GM12878 (cell line): ENCODE measurements at regions not wholly inside any gene's neighbourhood (a gene's known extent, or its start where the extent isn't known, plus 50 kb on each side); places are given as distances from the start of the nearest gene placed in this dataset.

ENCODE experiments used
- ATAC-seq: fragments of 200-7000 bp; cut with Tn5 transposase; 3 replicates; pipeline ENCODE4 v1.9.1; 2020; ENCODE audit warnings: mild to moderate bottlenecking, moderate library complexity
- BruUV-seq: library from RNA; stranded (reverse); fragments of 400-500 nt; replicated peaks from 2 replicates; lab custom pipeline; 2021; lab: Mats Ljungman, UMichigan
- CTCF ChIA-PET: fragments of 300-600 bp; sonication (Branson Sonifier 250); formaldehyde crosslinking; extraction: SDS; loops from one replicate; lab custom pipeline; 2021; ENCODE audit warnings: inconsistent platforms; lab: Yijun Ruan, JAX
- POLR2A ChIA-PET: fragments of 350-600 bp; formaldehyde crosslinking; extraction: SDS; loops from one replicate; lab custom pipeline; 2021; ENCODE audit warnings: inconsistent platforms; lab: Charles Lee
- RAD21 ChIA-PET: fragments of 300-600 bp; sonication (Branson Sonifier 250); formaldehyde crosslinking; loops from one replicate; lab custom pipeline; 2023; ENCODE audit warnings: antibody characterized with exemption; ENCODE audit not compliant: unreplicated experiment; lab: Charles Lee
- SMC1A ChIA-PET: fragments of 300-600 bp; sonication (Branson Sonifier 250); formaldehyde crosslinking; loops from one replicate; lab custom pipeline; 2023; ENCODE audit not compliant: unreplicated experiment, uncharacterized antibody; lab: Charles Lee
- DNase-seq: peaks from one replicate; pipeline ENCODE4 v3.0.0-alpha.2; 2011; ENCODE audit warnings: low read depth, low spot score
- FAIRE-seq: peaks from 3 replicates; lab custom pipeline; 2011; peaks lifted over from hg19 to GRCh38; lab: Jason Lieb, UNC
- H2AFZ ChIP-seq: 2 replicates; pipeline ENCODE4 v1.6.0; 2011; ENCODE audit warnings: low read depth, low read length, control low read depth; ENCODE audit not compliant: control insufficient read depth
- H3K27ac ChIP-seq: 2 replicates; pipeline ENCODE4 v1.5.1; 2011; ENCODE audit warnings: control low read depth; ENCODE audit not compliant: control insufficient read depth, insufficient read depth
- H3K27me3 ChIP-seq, 2 experiments: replicated peaks in 1 of 2; 2 replicates each; pipeline versions ENCODE4 v1.6.0 to v1.6.1; 2011; ENCODE audit warnings: low read length in 1 of 2; ENCODE audit not compliant: control insufficient read depth in 2 of 2, insufficient read depth in 2 of 2
- H3K36me3 ChIP-seq, 2 experiments: 2 replicates each; pipeline ENCODE4 v1.5.1; 2011; ENCODE audit warnings: low read length in 1 of 2; ENCODE audit not compliant: control insufficient read depth in 2 of 2, insufficient read depth in 2 of 2
- H3K4me1 ChIP-seq: 2 replicates; pipeline ENCODE4 v1.6.1; 2011; ENCODE audit warnings: mild to moderate bottlenecking, low read length, moderate library complexity, mixed read lengths; ENCODE audit not compliant: control insufficient read depth, insufficient read depth
- H3K4me2 ChIP-seq: 2 replicates; pipeline ENCODE4 v1.6.0; 2011; ENCODE audit warnings: control low read depth; ENCODE audit not compliant: control insufficient read depth, insufficient read depth
- H3K4me3 ChIP-seq: fragments of 200-600 bp; sonication (generic); 2 replicates; pipeline ENCODE4 v1.5.1; 2016
- H3K79me2 ChIP-seq: 2 replicates; pipeline ENCODE4 v1.6.0; 2011; ENCODE audit warnings: low read length; ENCODE audit not compliant: control insufficient read depth, insufficient read depth
- H3K9ac ChIP-seq: 2 replicates; pipeline ENCODE4 v1.8.0; 2011; ENCODE audit warnings: low read length, control low read depth, mixed read lengths; ENCODE audit not compliant: control insufficient read depth, insufficient read depth
- H3K9me3 ChIP-seq: replicated peaks from 3 replicates; pipeline ENCODE4 v1.5.1; 2011; ENCODE audit warnings: mild to moderate bottlenecking, low read length; ENCODE audit not compliant: control insufficient read depth, insufficient read depth
- H4K20me1 ChIP-seq: 2 replicates; pipeline ENCODE4 v1.6.0; 2011; ENCODE audit not compliant: control insufficient read depth, insufficient read depth
- CBFB ChIP-seq: IDR thresholded peaks from 2 replicates; pipeline ENCODE4 v1.6.1; 2016; ENCODE audit warnings: antibody characterized with exemption, low read depth
- CEBPZ ChIP-seq: fragments of 150-350 bp; IDR thresholded peaks from 2 replicates; pipeline ENCODE4 v1.6.1; 2016; ENCODE audit warnings: low read depth, low read length
- CHD1 ChIP-seq: IDR thresholded peaks from 2 replicates; pipeline ENCODE4 v1.6.1; 2012; ENCODE audit warnings: low read depth, low read length, improper control_type of control experiment
- CREB1 ChIP-seq: IDR thresholded peaks from 2 replicates; pipeline ENCODE4 v1.6.1; 2012; ENCODE audit warnings: low read depth, mild to moderate bottlenecking, inconsistent platforms
- FOXM1 ChIP-seq: IDR thresholded peaks from 2 replicates; pipeline ENCODE4 v1.6.1; 2012; ENCODE audit warnings: low read depth, mild to moderate bottlenecking, inconsistent platforms, low read length, moderate library complexity
- HDGF ChIP-seq: fragments of 450-650 bp; IDR thresholded peaks from 2 replicates; pipeline ENCODE4 v1.6.1; 2016; ENCODE audit warnings: antibody characterized with exemption
- MYC ChIP-seq: IDR thresholded peaks from 2 replicates; pipeline ENCODE4 v1.6.1; 2011; ENCODE audit warnings: mild to moderate bottlenecking, low read length, moderate library complexity, inconsistent platforms; ENCODE audit not compliant: insufficient read depth, insufficient replicate concordance, insufficient read length, severe bottlenecking
- PAX8 ChIP-seq: fragments of 450-650 bp; IDR thresholded peaks from 2 replicates; pipeline ENCODE4 v1.6.1; 2017; ENCODE audit warnings: mild to moderate bottlenecking, moderate library complexity
- POLR2A ChIP-seq: IDR thresholded peaks from 2 replicates; pipeline ENCODE4 v1.6.1; 2011; ENCODE audit warnings: low read depth, mild to moderate bottlenecking, low read length
- RBBP5 ChIP-seq: fragments of 200-600 bp; sonication (generic); conservative IDR thresholded peaks from 2 replicates; pipeline ENCODE4 v1.6.1; 2016
- SIX5 ChIP-seq: IDR thresholded peaks from 2 replicates; pipeline ENCODE4 v1.6.1; 2011; ENCODE audit warnings: mild to moderate bottlenecking, low read depth, low read length, moderate library complexity; ENCODE audit not compliant: severe bottlenecking
- SMARCA5 ChIP-seq: fragments of 450-650 bp; IDR thresholded peaks from 2 replicates; pipeline ENCODE4 v1.6.1; 2017; ENCODE audit warnings: mild to moderate bottlenecking
- SPI1 ChIP-seq: IDR thresholded peaks from 2 replicates; pipeline ENCODE4 v1.6.1; 2011; ENCODE audit warnings: low read depth, mild to moderate bottlenecking, low read length, moderate library complexity, borderline replicate concordance; ENCODE audit not compliant: insufficient read depth
- SUPT20H ChIP-seq: IDR thresholded peaks from 2 replicates; pipeline ENCODE4 v1.6.1; 2011; ENCODE audit warnings: low read depth, mild to moderate bottlenecking, low read length, moderate library complexity, borderline replicate concordance; ENCODE audit not compliant: control insufficient read depth
- ZBTB11 ChIP-seq: fragments of 450-650 bp; formaldehyde crosslinking; IDR thresholded peaks from 2 replicates; pipeline ENCODE4 v1.5.0; 2022; ENCODE audit warnings: mild to moderate bottlenecking, missing genetic modification characterization
- ZNF217 ChIP-seq: fragments of 450-650 bp; IDR thresholded peaks from 2 replicates; pipeline ENCODE4 v1.6.1; 2017; ENCODE audit warnings: antibody characterized with exemption, mild to moderate bottlenecking
- ZNF274 ChIP-seq: IDR thresholded peaks from one replicate; pipeline ENCODE4 v1.8.0; 2011; ENCODE audit not compliant: insufficient read length, insufficient read depth
- ZNF622 ChIP-seq: fragments of 450-650 bp; IDR thresholded peaks from 2 replicates; pipeline ENCODE4 v1.6.1; 2017; ENCODE audit warnings: mild to moderate bottlenecking, inconsistent platforms
- ZZZ3 ChIP-seq: IDR thresholded peaks from 2 replicates; pipeline ENCODE4 v1.6.1; 2011; ENCODE audit warnings: low read depth; ENCODE audit not compliant: control insufficient read depth, insufficient read length
- WGBS: methylation state at CpG from one replicate; pipeline ENCODE4 v1.1.6; 2016; ENCODE audit warnings: low lambda C conversion rate; ENCODE audit not compliant: insufficient replicate concordance, insufficient coverage; ENCODE audit errors: missing lambda C conversion rate; 5-methylcytosine and 5-hydroxymethylcytosine counted together
- in situ Hi-C: fragments of 300-500 bp; cut with MboI; formaldehyde crosslinking; loops from 9 replicates; pipeline ENCODE4 v1.14.3; 2018; ENCODE audit warnings: mixed read lengths
- intact Hi-C: fragments of 100-400 bp; cut with micrococcal nuclease; formaldehyde crosslinking; loops from one replicate; pipeline ENCODE4 v1.14.2; 2022; ENCODE audit not compliant: unreplicated experiment

- Histone ChIP-seq H3K36me3 (no peaks in the 10 kb centered on the region; a peak in 1 of 4 replicates), H4K20me1 (no peaks in the 10 kb centered on the region), H3K9me3 (no peaks in the 10 kb centered on the region), H3K27ac (no peak overlapping the region), H3K4me1 (no peaks in the 10 kb centered on the region), H2AFZ (no peak overlapping the region), H3K4me3 (no peak overlapping the region), H3K27me3 (no peaks in the 10 kb centered on the region), H3K9ac (no peak overlapping the region), H3K4me2 (no peak overlapping the region), H3K79me2 (no peaks in the 10 kb centered on the region)
- FAIRE-seq (no peak), ATAC-seq (no peak), DNase-seq (no peak)
- ChIA-PET SMC1A (no interaction called here), CTCF (no interaction called here), RAD21 (no interaction called here), POLR2A (no interaction called here)
- intact Hi-C loops (no loop called here), in situ Hi-C loops (no loop called here)
- TF ChIP-seq POLR2A (no peak), SPI1 (no peak), HDGF (no peak), ZNF622 (no peak), SIX5 (no peak), PAX8 (no peak), CEBPZ (no peak), MYC (no peak), FOXM1 (no peak), RBBP5 (no peak), ZBTB11 (CRISPR knock-in tag) (no peak), SMARCA5 (no peak), CBFB (no peak), CREB1 (no peak), ZNF274 (no peak), ZZZ3 (no peak), ZNF217 (no peak), CHD1 (no peak), SUPT20H (no peak)
- WGBS: 69% methylated on average over 6 of the region's 6 CpGs
- BruUV-seq: no TSS peak
These were observed 241.6 kb upstream of the GPR26 start for GRCh38 chr10:123424537-123424936.
